Upper lobe of left lung (tissue), 6 donors: ENCODE measurements at regions not wholly inside any gene's neighbourhood (a gene's known extent, or its start where the extent isn't known, plus 50 kb on each side); places are given as distances from the start of the nearest gene placed in this dataset.

Source experiments
- ATAC-seq, 2 donors: fragments of 200-7000 bp; cut with Tn5 transposase; one replicate each; pipeline ENCODE4 v1.9.1; 2022; ENCODE audit warnings: mild to moderate bottlenecking in 2 of 2, moderate library complexity in 2 of 2; ENCODE audit not compliant: low FRiP score in 2 of 2
- DNase-seq, 2 donors: peaks; one replicate each; pipeline ENCODE4 v3.0.0-alpha.2; 2019 to 2020
- H3K27ac ChIP-seq, 4 donors: fragments of 200-600 bp; sonication (generic); one replicate each; pipeline ENCODE4 v1.5.1; 2016 to 2019
- H3K27me3 ChIP-seq, 4 donors: fragments of 200-600 bp; sonication (generic); one replicate each; pipeline ENCODE4 v1.5.1; 2017 to 2019
- H3K36me3 ChIP-seq, 4 donors: fragments of 200-600 bp; sonication (generic); one replicate each; pipeline ENCODE4 v1.5.1; 2016 to 2019
- H3K4me1 ChIP-seq, 4 donors: fragments of 200-600 bp; sonication (generic); one replicate each; pipeline ENCODE4 v1.5.1; 2018 to 2019
- H3K4me3 ChIP-seq, 4 donors: fragments of 200-600 bp; sonication (generic); one replicate each; pipeline ENCODE4 v1.5.1; 2017 to 2019; ENCODE audit warnings: mild to moderate bottlenecking in 2 of 4, moderate library complexity in 1 of 4
- H3K9me3 ChIP-seq, 4 donors: fragments of 200-600 bp; sonication (generic); one replicate each; pipeline ENCODE4 v1.5.1; 2018 to 2019
- EP300 ChIP-seq, 4 donors: sonication (generic); formaldehyde crosslinking; IDR thresholded peaks; one replicate each; pipeline ENCODE4 v1.5.1; 2017; ENCODE audit warnings: antibody characterized with exemption in 4 of 4, control low read depth in 2 of 4
- POLR2A ChIP-seq, 4 donors: fragments of 450-650 bp; IDR thresholded peaks; one replicate each; pipeline ENCODE4 v1.5.1; 2016 to 2017; ENCODE audit warnings: antibody characterized with exemption in 4 of 4, mild to moderate bottlenecking in 2 of 4
- POLR2AphosphoS5 ChIP-seq, 2 donors: sonication (generic); formaldehyde crosslinking; IDR thresholded peaks; one replicate each; pipeline ENCODE4 v1.5.1; 2017; ENCODE audit warnings: antibody characterized with exemption in 2 of 2
- WGBS, 2 donors: methylation state at CpG; one replicate each; pipeline ENCODE4 v1.1.5; 2017 to 2018; 5-methylcytosine and 5-hydroxymethylcytosine counted together
- TF ChIP-seq, protein P1 (sequence below), 6 experiments: fragments of 450-650 bp in 4 of 6; fragments of 200-600 bp in 2 of 6; sonication (generic) in 2 of 6; IDR thresholded peaks; one replicate each; pipeline ENCODE4 v1.5.1; 2016 to 2019; ENCODE audit warnings: antibody characterized with exemption in 6 of 6
- donor health status: DM: no; HTN: no; CAD: no; lungs with moderate emphysema.
- donor health status: DM: no; HTN: yes; CAD: no; lungs with severe emphysema.

DNA sequence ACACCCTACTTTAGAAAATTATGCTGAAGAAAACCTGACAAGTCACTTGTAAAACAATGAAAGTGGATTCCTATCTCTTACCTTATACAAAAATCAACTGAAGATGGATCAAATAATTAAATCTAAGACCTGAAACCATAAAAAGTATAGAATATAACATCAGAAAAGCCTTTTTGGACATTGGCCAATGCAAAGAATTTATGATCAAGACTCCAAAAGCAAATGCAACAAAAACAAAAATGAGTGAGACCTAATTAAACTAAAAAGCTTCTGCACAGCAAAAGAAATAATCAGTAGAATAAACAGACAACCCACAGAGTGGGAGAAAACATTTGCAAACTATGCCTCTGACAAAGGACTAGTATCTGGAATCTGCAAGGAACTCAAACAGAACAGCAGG, 303.0 kb upstream of the CDH9 start:
- ATAC-seq (no peak), DNase-seq (no peak)
- TF ChIP-seq, protein P1, sequence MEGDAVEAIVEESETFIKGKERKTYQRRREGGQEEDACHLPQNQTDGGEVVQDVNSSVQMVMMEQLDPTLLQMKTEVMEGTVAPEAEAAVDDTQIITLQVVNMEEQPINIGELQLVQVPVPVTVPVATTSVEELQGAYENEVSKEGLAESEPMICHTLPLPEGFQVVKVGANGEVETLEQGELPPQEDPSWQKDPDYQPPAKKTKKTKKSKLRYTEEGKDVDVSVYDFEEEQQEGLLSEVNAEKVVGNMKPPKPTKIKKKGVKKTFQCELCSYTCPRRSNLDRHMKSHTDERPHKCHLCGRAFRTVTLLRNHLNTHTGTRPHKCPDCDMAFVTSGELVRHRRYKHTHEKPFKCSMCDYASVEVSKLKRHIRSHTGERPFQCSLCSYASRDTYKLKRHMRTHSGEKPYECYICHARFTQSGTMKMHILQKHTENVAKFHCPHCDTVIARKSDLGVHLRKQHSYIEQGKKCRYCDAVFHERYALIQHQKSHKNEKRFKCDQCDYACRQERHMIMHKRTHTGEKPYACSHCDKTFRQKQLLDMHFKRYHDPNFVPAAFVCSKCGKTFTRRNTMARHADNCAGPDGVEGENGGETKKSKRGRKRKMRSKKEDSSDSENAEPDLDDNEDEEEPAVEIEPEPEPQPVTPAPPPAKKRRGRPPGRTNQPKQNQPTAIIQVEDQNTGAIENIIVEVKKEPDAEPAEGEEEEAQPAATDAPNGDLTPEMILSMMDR (IDR thresholded peaks at IDR 0.05) = no peak
- no peak for TF ChIP-seq POLR2A (IDR thresholded peaks at IDR 0.05)
- no peak for TF ChIP-seq EP300 (IDR thresholded peaks at IDR 0.05)
- no peak overlapping the region for H3K27ac ChIP-seq
- no peaks in the 10 kb centered on the region for H3K36me3 ChIP-seq
- peaks cover 0 to 3% (median 0%) of the 10 kb centered on the region in 4 donors for H3K9me3 ChIP-seq
- H3K4me3 ChIP-seq = no peak overlapping the region
- no peaks in the 10 kb centered on the region for H3K27me3 ChIP-seq
- no peaks in the 10 kb centered on the region for H3K4me1 ChIP-seq

DNA sequence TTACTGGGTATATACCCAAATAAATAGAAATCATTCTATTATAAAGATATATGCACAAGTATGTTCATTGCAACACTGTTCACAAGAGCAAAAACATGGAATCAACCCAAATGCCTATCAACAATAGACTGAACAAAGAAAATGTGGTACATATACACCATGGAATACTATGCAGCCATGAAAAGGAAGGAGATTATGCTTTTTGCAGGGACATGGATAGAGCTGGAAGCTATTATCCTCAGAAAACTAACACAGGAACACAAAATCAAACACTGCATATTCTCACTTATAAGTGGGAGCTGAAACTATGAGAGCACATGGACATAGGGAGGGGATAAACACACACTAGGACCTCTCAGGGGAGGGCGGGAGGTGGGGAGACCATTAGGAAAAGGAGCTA, 298.4 kb upstream of the CDH9 start:
- TF ChIP-seq, protein P1 (IDR thresholded peaks at IDR 0.05) = no peak
- TF ChIP-seq EP300 (IDR thresholded peaks at IDR 0.05) (no peak), POLR2AphosphoS5 (IDR thresholded peaks at IDR 0.05) (no peak), POLR2A (IDR thresholded peaks at IDR 0.05) (no peak)
- Histone ChIP-seq H3K27me3 (no peaks in the 10 kb centered on the region), H3K9me3 (peaks cover 0 to 3% (median 0%) of the 10 kb centered on the region in 4 donors), H3K36me3 (no peaks in the 10 kb centered on the region), H3K4me3 (no peak overlapping the region), H3K4me1 (no peaks in the 10 kb centered on the region), H3K27ac (no peak overlapping the region)
- ATAC-seq (no peak), DNase-seq (no peak)
- WGBS, 2 donors = 40 to 43% methylated on average over 1 of the region's 1 CpG

DNA sequence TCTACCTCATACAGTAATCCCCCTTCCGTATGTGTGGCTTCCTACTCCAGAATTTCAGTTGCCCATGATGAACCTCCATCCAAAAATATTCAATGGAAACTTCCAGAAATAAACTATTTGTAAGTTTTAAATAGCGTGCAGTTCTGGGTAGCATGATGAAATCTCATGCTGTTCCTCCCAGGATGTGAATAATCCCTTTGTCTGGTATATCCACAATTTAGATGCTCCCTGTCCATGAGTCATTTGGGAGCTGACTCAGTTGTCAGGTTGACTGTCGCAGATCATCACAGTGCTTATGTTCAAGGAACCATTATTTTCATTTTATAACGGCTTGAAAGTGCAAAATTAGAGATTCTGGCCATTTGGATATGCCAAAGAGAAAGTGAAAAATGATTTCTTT, 290.1 kb upstream of the CDH9 start:
- no peaks in the 10 kb centered on the region for H3K9me3 ChIP-seq
- ATAC-seq = no peak
- H3K4me1 ChIP-seq = no peaks in the 10 kb centered on the region
- no peak for TF ChIP-seq POLR2AphosphoS5 (IDR thresholded peaks at IDR 0.05)
- no peak for TF ChIP-seq POLR2A (IDR thresholded peaks at IDR 0.05)
- TF ChIP-seq, protein P1 (IDR thresholded peaks at IDR 0.05) = no peak
- no peak for TF ChIP-seq EP300 (IDR thresholded peaks at IDR 0.05)
- H3K4me3 ChIP-seq = no peak overlapping the region
- no peaks in the 10 kb centered on the region for H3K27me3 ChIP-seq
- no peaks in the 10 kb centered on the region for H3K36me3 ChIP-seq
- 83 to 91% methylated on average over 4 of the region's 4 CpGs for WGBS, 2 donors
- no peak overlapping the region for H3K27ac ChIP-seq
- no peak for DNase-seq

DNA sequence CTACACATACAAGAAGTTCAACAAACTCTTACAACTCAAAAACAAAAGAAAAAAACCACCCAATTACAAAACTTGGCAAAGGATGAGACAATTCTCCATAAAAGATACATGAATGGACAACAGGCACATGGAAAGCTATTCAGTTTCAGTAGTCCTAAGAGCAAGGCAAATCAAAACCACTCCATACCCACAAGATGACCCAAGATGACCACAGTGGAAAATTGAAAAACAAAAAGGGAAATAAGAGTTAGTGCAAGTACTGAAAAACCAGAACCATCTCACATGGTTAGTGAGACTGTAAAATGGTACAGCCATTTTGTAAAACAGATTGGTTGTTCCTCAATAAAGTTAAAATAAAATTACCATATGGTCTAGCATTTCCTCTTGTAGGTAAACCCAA, 287.1 kb upstream of the CDH9 start:
- H3K27ac ChIP-seq = no peak overlapping the region
- no peaks in the 10 kb centered on the region for H3K4me1 ChIP-seq
- H3K27me3 ChIP-seq = no peaks in the 10 kb centered on the region
- ATAC-seq (no peak), DNase-seq (no peak)
- H3K9me3 ChIP-seq = no peaks in the 10 kb centered on the region
- H3K4me3 ChIP-seq = no peak overlapping the region
- no peaks in the 10 kb centered on the region for H3K36me3 ChIP-seq
- TF ChIP-seq POLR2AphosphoS5 (IDR thresholded peaks at IDR 0.05) (no peak), EP300 (IDR thresholded peaks at IDR 0.05) (no peak), POLR2A (IDR thresholded peaks at IDR 0.05) (no peak)
- TF ChIP-seq, protein P1 (IDR thresholded peaks at IDR 0.05) = no peak

DNA sequence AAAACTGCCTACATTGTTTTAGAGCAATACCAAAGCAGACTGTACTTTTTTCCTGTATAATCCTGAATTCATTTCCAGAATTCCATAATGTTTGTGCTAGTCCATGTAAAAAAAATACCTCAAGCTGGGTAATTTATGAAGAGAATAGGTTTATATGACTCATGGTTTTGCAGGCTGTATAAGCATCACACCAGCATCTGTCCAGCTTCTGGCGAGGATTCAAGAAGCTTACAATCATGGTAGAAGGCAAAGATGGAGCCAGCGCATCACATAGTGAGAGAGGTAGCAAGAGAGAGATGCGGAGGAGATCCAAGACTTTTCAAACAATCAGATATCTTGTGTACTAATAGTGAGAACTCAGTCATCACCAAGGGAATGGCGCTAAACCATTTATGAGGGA, 280.3 kb upstream of the CDH9 start:
- H3K9me3 ChIP-seq = no peaks in the 10 kb centered on the region
- H3K4me1 ChIP-seq = no peaks in the 10 kb centered on the region
- H3K27me3 ChIP-seq = no peaks in the 10 kb centered on the region
- no peaks in the 10 kb centered on the region for H3K36me3 ChIP-seq
- H3K4me3 ChIP-seq = no peak overlapping the region
- ATAC-seq (no peak), DNase-seq (no peak)
- WGBS, 2 donors = 85 to 91% methylated on average over 4 of the region's 4 CpGs
- TF ChIP-seq EP300 (IDR thresholded peaks at IDR 0.05) = no peak
- TF ChIP-seq POLR2A (IDR thresholded peaks at IDR 0.05) = no peak
- no peak for TF ChIP-seq POLR2AphosphoS5 (IDR thresholded peaks at IDR 0.05)
- TF ChIP-seq, protein P1 (IDR thresholded peaks at IDR 0.05) = no peak
- no peak overlapping the region for H3K27ac ChIP-seq
